ENCODE measurements at regions not wholly inside any gene's neighbourhood (a gene's known extent, or its start where the extent isn't known, plus 50 kb on each side); places are given as distances from the start of the nearest gene placed in this dataset.
A peak's percentile ranks its signal among the peaks of the same experiment; 100 is the strongest.

GRCh38 chr22:47657224-47657623, 894.8 kb downstream of the TBC1D22A start:
- no peak for DNase-seq (ENCODE audit: low read depth)

- no peak for DNase-seq (ENCODE audit: low read depth)
These were observed 894.4 kb downstream of the TBC1D22A start for GRCh38 chr22:47656806-47657205.

DNA sequence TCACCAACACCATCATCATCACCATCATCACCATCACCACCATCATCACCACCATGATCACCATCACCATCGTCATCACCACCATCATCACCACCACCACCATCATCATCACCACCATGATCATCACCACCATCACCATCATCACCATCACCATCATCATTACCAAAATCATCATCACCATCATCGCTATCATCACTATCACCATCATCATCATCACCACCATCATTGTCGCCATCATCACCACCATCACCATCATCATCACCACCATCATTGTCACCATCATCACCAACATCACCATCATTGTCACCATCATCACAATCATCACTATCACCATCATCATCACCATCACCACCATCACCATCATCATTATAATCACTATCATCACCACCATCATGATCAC, 893.5 kb downstream of the TBC1D22A start:
- DNase-seq (ENCODE audit: low read depth), result no peak

DNA sequence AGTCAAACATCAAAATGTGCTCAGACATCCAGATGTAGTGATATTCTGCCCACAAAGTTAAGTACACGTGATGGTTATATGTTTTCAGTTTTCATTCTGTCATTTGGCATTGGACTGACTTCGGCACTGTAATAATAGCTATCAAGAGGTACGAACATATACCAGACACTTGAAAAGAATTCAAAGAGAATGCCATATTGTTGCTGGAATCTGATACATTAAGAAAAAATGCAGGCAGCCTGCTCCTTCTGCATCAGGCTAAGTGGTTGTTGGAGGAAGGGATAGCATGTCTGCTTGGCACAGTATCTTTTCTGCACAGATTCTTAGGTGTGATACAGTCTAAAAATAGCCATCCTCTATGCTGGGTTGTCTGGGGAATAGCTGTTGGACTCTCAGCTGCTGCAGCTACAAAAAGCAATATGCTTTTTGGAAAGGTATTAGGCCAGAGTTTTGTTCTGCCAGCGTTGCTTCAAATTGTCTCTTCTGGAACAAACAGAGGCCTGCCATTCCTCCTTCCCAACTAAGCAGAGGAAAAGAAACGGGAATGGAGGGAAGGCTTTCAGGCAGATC, 892.6 kb downstream of the TBC1D22A start:
- DNase-seq (ENCODE audit: low read depth), result no peak

DNA sequence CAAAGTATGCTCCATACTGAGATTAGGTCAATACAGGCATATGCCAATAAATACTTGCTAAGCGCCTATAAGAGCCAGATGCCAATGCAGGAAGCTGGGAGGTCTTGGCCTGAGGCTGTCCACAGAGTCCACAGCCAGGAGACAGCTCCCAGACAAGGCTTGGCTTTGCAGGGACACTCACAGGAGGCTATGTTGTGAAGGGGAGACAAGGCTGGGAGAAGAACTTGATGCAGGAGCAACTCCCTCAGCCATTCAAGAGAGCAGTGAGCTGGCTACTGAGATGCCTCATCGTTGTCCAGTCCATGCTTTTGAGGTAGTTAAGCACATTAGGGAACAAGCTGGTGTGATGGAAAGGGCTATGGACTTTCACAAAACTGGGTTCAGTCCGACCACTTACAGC, 891.5 kb downstream of the TBC1D22A start:
- no peak for DNase-seq (ENCODE audit: low read depth)

DNA sequence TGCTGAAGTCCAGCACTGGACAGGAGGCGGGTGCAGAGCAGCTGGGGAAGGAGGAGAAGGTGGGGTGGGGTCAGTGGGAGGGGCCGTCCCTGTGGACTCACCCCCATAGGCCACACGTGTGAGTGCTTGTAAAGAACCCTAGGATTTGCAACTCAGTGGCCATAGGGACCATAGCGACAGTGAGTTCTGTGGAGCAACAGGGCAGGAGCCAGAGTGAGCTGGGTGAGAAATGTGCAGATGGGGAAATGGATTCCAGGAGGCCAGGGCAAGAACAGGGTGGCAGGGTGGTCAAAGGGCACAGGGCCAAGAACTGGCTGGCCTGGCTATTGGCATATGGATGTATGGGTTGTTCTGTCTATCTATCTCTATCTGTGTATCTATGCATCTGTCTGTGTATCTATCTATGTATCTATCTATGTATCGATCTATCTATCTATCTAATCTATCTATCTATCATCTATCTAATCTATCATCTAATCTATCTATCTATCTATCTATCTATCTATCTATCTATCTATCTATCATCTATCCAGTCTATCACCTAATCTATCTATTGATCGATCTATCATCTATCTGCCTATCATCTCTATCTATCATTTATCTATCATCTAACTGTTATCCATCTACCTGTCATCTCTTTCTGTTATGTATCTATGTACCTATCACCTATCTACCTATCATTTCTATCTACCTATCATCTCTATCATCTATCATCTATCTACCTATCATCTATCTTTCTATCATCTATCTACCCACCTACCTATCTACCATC, 889.0 kb downstream of the TBC1D22A start:
- no peak for DNase-seq (ENCODE audit: low read depth)

DNA sequence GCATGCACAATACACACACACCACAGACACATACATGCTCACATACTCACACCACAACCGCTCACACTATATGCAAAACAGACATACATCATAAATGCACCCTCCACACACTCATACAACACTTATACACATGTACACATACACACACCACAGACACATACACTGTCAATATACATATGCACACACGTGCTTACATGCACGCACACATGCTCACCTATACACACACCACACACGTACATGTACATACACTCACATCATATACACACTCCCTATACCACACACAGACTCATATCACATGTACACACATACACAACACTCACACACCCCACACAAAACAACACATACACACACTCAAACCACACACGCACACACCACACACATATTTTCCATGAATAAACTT, 885.3 kb downstream of the TBC1D22A start:
- DNase-seq (ENCODE audit: low read depth), result no peak

DNA sequence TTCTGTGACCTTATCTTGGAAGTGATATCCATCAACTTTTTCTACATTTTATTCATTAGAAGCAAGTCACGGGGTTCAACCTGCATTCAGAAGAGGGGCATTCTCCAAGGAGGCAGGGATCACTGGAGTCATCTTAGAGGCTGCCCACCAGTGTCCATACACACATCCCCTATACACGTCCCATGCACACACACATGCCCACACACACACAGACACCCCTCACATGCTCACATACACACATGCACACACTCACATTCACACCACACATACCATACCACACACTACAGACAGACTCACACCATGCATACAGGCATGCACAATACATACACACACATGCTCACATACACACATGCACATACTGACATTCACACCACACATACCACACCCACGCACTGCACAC, 884.7 kb downstream of the TBC1D22A start:
- DNase-seq (ENCODE audit: low read depth), result no peak

DNA sequence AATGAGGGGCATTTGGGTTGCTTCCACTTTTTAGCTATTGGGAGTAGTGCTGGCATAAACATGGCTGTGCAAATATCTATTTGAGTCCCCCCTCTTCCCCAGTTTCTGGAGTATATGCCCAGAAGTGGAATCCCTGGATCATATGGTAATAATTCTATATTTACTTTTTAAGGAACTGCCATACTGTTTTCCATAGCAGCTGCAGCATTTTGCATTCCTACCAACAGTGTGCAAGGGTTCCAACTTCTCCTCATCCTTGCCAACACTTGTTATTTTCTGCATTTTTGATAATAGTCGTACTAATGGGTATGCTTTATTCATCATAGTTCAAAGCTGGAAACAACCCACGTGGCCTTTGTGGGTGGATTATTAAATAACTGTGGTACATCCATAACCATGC, 883.5 kb downstream of the TBC1D22A start:
- DNase-seq (ENCODE audit: low read depth), result no peak

- peak; percentile 63 for DNase-seq (ENCODE audit: low read depth)
These were observed 883.0 kb downstream of the TBC1D22A start for GRCh38 chr22:47645450-47645914.

DNA sequence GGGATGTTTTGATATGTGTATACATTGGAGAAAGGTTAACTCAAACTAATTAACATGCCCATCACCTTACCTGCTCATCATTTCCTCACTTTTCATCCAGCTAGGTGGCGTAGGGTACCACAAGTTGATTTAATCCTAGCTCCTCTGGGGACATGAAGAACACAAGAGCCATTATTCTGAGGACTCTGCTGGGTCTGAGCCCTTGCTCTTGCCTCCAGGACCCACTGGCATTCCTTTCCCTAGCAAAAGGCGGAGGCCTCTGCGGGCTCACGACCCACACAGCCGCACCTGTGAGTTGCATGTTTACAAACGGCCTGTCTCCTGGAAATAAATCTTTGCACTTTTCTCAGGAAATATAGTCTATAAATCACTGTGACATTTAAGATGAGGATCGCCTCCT, 871.9 kb downstream of the TBC1D22A start:
- DNase-seq (ENCODE audit: low read depth), result no peak

DNA sequence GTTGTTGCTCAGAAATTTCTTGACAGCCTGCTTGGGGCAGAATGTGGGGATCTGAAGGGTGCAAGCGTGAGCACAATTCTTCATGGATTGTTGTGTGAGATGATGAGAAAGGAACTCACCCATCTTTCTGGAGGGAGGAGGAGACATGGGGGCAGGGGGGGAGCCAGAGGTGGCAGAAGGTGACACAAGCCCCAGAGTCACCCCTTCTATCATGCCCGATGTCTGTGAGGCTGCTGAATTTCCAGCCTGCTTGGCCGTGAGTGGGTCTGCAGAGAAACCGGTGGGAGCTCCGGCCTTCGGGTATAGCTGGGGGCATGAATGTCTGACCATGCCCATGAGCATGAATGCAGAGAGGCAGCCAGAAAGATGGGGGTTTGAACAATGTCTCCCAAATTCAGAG, 870.7 kb downstream of the TBC1D22A start:
- DNase-seq (ENCODE audit: low read depth), result no peak

- DNase-seq (ENCODE audit: low read depth), result no peak
These were observed 870.3 kb downstream of the TBC1D22A start for GRCh38 chr22:47632701-47633100.

DNA sequence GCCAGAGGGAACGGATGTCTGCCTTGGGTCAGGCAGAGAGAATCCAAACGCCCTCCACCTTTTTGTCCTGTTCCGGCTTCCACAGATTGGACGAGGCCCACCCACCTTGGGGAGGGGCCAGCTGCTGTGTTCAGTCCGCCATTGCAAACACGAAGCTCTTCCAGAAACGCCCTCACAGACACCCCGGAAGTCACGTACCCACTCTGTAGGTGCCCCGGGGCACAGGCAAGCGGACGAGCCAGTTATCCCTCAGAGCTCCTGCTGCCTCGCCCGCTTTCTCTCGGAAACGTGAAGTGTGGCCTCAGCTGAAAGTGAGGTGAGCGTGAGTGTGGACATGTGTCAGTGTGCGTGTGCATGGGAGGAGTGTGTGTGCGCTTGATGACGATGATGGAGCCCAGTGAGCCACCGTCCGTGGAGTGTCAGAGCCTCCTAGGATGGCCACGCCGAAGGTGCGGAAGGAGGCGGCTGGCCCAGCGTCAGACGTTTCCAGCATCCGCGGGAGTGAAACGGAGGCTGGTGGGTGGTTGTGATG, 869.2 kb downstream of the TBC1D22A start:
- DNase-seq (ENCODE audit: low read depth), result peak; percentile 95

GRCh38 chr22:47630741-47631534, 868.5 kb downstream of the TBC1D22A start:
- peak; percentile 53 for DNase-seq (ENCODE audit: low read depth)

GRCh38 chr22:47629791-47630655, 867.6 kb downstream of the TBC1D22A start:
- DNase-seq (ENCODE audit: low read depth), result no peak

GRCh38 chr22:47629273-47629711, 866.8 kb downstream of the TBC1D22A start:
- DNase-seq (ENCODE audit: low read depth), result no peak

DNA sequence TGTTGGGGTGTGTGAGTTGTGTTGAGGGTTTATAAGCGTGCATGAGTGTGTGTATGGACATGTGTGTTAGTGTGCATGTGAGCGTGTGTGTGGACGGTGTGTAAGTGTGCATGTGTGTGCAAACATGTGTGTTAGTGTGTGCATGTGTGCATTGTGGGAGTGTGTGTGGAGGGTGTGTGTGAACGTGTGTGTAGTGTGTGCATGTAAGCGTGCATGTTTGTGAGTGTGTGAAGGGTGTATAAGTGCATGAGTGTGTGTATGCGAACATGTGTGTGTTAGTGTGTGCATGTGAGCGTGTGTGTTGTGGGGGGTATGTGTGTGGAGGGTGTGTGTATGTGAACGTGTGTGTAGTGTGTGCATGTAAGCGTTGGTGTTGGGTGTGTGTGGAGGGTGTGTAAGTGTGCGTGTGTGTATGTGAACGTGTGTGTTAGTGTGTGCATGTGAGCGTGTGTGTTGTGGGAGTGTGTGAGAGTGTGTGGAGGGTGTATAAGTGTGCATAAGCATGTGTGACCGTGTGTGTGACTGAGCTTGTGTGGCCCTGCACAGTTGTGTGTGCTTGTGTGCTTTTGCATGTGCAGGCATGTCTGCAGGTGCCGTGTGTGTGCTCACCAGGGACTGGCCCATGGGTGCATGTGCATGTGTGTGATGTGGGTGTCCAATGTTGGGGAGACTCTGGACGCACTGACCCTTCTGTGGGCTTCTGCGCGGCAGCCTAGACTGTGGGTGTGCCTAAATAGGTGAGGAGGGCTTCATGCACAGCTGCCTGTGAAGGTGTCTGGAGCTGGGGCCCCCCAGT, 866.2 kb downstream of the TBC1D22A start:
- no peak for DNase-seq (ENCODE audit: low read depth)

DNA sequence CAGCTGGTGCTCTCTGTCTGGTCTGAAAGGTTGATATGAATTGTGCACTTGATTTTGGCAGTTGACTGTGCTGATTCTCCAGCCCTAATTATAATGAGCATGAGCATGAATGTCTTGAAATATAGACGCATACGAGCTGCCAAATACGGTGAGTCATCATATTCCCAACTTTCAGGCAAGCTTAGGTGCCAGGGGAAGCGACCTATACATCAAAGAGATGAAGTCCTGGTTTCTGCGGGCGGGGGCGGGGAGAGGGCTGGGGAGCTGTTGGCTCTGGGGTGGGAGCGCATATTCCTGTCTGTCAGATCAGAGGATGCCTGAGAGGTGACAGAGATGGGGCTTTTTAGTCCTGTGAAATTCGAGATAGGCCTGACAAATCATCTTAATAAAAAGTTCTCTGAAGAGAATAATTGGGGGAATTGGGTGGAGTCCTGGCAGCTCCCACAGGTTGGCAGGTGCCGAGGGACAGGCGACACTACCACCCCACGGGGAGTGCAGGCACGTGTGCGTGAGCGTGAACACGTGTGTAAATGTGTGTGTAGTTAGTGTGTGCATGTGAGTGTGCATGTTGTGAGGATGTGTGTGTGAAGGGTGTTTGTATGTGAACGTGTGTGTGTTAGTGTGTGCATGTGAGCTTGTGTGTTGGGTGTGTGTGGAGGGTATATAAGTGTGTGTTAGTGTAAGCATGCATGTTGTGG, 865.3 kb downstream of the TBC1D22A start:
- DNase-seq (ENCODE audit: low read depth), result peak; percentile 61
